Adrenal gland (tissue), 5 donors: ENCODE measurements at regions not wholly inside any gene's neighbourhood (a gene's known extent, or its start where the extent isn't known, plus 50 kb on each side); places are given as distances from the start of the nearest gene placed in this dataset.

Source experiments
- POLR2A ChIP-seq, 2 donors: fragments of 450-650 bp; IDR thresholded peaks; one replicate each; pipeline ENCODE4 v1.6.1; 2017; ENCODE audit warnings: antibody characterized with exemption in 2 of 2, mild to moderate bottlenecking in 2 of 2, moderate library complexity in 1 of 2
- TF ChIP-seq, protein P1 (sequence below), 6 experiments: fragments of 450-650 bp in 4 of 6; fragments of 200-600 bp in 2 of 6; sonication (generic) in 1 of 6; IDR thresholded peaks; 1 replicate in 5 of 6; 2 replicates in 1 of 6; pipeline versions ENCODE4 v1.5.1 to v1.8.0; 2016 to 2021; ENCODE audit warnings: antibody characterized with exemption in 6 of 6, mild to moderate bottlenecking in 2 of 6, moderate library complexity in 1 of 6
- donor health status: DM: no; HTN: no; CAD: no.

DNA sequence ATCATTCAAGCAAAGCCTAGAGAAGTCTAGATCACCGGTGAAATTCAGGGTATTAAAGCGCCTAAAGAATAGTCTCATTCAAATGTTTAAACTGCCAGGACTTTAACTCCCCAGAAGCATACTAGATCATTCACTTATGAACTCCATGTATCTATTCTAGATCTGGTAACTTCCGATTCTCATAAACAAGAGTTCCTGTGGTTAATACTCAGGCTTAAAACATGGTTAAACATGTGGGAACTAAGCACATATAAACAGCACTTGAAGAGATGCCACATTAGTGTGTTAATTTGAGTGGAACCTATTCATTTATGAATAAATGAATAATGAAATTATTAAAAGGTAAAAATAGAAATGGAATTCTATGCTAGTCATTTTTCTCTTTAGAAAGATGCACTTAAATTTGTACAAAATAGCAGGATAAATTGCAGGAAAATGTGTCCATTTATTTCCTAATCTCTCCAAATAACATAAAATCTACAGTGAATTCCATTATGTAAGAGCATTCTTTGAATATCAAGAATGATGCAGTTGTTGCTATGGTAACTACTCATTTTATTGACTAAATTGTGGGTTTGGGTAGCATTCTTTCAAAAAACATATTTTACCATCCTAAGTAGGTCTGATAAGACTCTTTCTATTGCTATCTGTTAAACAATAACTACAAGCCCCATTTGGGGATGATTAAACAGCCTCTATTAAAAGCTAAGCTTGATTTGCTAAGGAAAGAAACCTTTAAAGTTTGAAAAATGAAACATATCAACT is 147.6 kb upstream of the TMEM168 start:
- TF ChIP-seq, protein P1, sequence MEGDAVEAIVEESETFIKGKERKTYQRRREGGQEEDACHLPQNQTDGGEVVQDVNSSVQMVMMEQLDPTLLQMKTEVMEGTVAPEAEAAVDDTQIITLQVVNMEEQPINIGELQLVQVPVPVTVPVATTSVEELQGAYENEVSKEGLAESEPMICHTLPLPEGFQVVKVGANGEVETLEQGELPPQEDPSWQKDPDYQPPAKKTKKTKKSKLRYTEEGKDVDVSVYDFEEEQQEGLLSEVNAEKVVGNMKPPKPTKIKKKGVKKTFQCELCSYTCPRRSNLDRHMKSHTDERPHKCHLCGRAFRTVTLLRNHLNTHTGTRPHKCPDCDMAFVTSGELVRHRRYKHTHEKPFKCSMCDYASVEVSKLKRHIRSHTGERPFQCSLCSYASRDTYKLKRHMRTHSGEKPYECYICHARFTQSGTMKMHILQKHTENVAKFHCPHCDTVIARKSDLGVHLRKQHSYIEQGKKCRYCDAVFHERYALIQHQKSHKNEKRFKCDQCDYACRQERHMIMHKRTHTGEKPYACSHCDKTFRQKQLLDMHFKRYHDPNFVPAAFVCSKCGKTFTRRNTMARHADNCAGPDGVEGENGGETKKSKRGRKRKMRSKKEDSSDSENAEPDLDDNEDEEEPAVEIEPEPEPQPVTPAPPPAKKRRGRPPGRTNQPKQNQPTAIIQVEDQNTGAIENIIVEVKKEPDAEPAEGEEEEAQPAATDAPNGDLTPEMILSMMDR (IDR thresholded peaks at IDR 0.05), result no peak
- no peak for TF ChIP-seq POLR2A (IDR thresholded peaks at IDR 0.05)
